OCI-LY3 (cell line): ENCODE measurements at regions not wholly inside any gene's neighbourhood (a gene's known extent, or its start where the extent isn't known, plus 50 kb on each side); places are given as distances from the start of the nearest gene placed in this dataset.

Experiments
- CTCF ChIP-seq: fragments of 200-600, 300-600 bp; sonication (generic); IDR thresholded peaks from 2 replicates; pipeline ENCODE4 v1.5.1; 2014; ENCODE audit warnings: antibody characterized with exemption, low read length, low read depth
- EZH2phosphoT487 ChIP-seq: fragments of 200-600 bp; shearing (Covaris generic); IDR thresholded peaks from 2 replicates; pipeline ENCODE4 v1.6.1; 2018; ENCODE audit warnings: antibody characterized with exemption, mixed run types, low read depth

- no peak for TF ChIP-seq CTCF
- no peak for TF ChIP-seq EZH2phosphoT487
Observed at GRCh38 chr22:34972191-34972897, 93.6 kb upstream of the ISX start.
